Esophagus muscularis mucosa (tissue), 4 donors: ENCODE measurements at regions not wholly inside any gene's neighbourhood (a gene's known extent, or its start where the extent isn't known, plus 50 kb on each side); places are given as distances from the start of the nearest gene placed in this dataset.

Experiments used
- CTCF ChIP-seq, 3 experiments: fragments of 200-600 bp in 2 of 3; fragments of 450-650 bp in 1 of 3; sonication (generic) in 2 of 3; IDR thresholded peaks; one replicate each; pipeline ENCODE4 v1.5.1; 2017 to 2019; ENCODE audit warnings: antibody characterized with exemption in 3 of 3, mild to moderate bottlenecking in 2 of 3, moderate library complexity in 1 of 3
- EP300 ChIP-seq: sonication (generic); formaldehyde crosslinking; IDR thresholded peaks from one replicate; pipeline ENCODE4 v1.6.1; 2017; ENCODE audit warnings: antibody characterized with exemption
- POLR2A ChIP-seq: fragments of 450-650 bp; IDR thresholded peaks from one replicate; pipeline ENCODE4 v1.6.1; 2017; ENCODE audit warnings: antibody characterized with exemption, moderate library complexity, mild to moderate bottlenecking, low read depth
- POLR2AphosphoS5 ChIP-seq, 2 donors: sonication (generic); formaldehyde crosslinking; IDR thresholded peaks; one replicate each; pipeline ENCODE4 v1.6.1; 2017; ENCODE audit warnings: antibody characterized with exemption in 2 of 2

GRCh38 chr6:12535586-12536314 lies 180.8 kb upstream of the PHACTR1 start:
- TF ChIP-seq POLR2A (no peak), CTCF (IDR thresholded peaks at IDR 0.05) (no peak), POLR2AphosphoS5 (IDR thresholded peaks at IDR 0.05) (no peak), EP300 (no peak)
